Stomach (tissue), 8 donors: ENCODE measurements at regions not wholly inside any gene's neighbourhood (a gene's known extent, or its start where the extent isn't known, plus 50 kb on each side); places are given as distances from the start of the nearest gene placed in this dataset.
A peak's percentile ranks its signal among the peaks of the same experiment; 100 is the strongest.

Experiments used
- DNase-seq, 2 donors: peaks; one replicate each; pipeline versions ENCODE4 v3.0.0 to v3.0.0-alpha.2; 2013 to 2019
- H3K27ac ChIP-seq, 5 donors: fragments of 200-600 bp in 4 of 5; sonication (generic) in 4 of 5; one replicate each; pipeline ENCODE4 v1.5.1; 2013 to 2019; ENCODE audit warnings: mild to moderate bottlenecking in 1 of 5, moderate library complexity in 1 of 5
- H3K27me3 ChIP-seq, 3 donors: fragments of 200-600 bp; sonication (generic); one replicate each; pipeline ENCODE4 v1.5.1; 2017 to 2019; ENCODE audit warnings: mixed run types in 1 of 3
- H3K36me3 ChIP-seq, 4 donors: fragments of 200-600 bp; sonication (generic); 1 replicate in 3 of 4; 2 replicates in 1 of 4; pipeline ENCODE4 v1.5.1; 2016 to 2019
- H3K4me1 ChIP-seq, 4 donors: fragments of 200-600 bp; sonication (generic); one replicate each; pipeline ENCODE4 v1.5.1; 2016 to 2019
- H3K4me3 ChIP-seq, 4 donors: fragments of 200-600 bp; sonication (generic) in 3 of 4; one replicate each; pipeline ENCODE4 v1.5.1; 2016 to 2019; ENCODE audit warnings: mild to moderate bottlenecking in 1 of 4
- H3K9me3 ChIP-seq, 4 donors: fragments of 200-600 bp; sonication (generic); one replicate each; pipeline ENCODE4 v1.5.1; 2016 to 2019
- CTCF ChIP-seq, 7 experiments: fragments of 450-650 bp in 4 of 7; fragments of 200-600 bp in 3 of 7; sonication (generic) in 3 of 7; IDR thresholded peaks; one replicate each; pipeline ENCODE4 v1.5.1; 2016 to 2019; ENCODE audit warnings: antibody characterized with exemption in 7 of 7, control low read depth in 2 of 7, mild to moderate bottlenecking in 1 of 7
- EP300 ChIP-seq: sonication (generic); formaldehyde crosslinking; IDR thresholded peaks from one replicate; pipeline ENCODE4 v1.6.1; 2017; ENCODE audit warnings: antibody characterized with exemption
- POLR2A ChIP-seq, 4 donors: fragments of 450-650 bp; IDR thresholded peaks; one replicate each; pipeline ENCODE4 v1.6.1; 2016; ENCODE audit warnings: antibody characterized with exemption in 4 of 4, control low read depth in 2 of 4, mild to moderate bottlenecking in 1 of 4, moderate library complexity in 1 of 4
- POLR2AphosphoS5 ChIP-seq, 3 donors: sonication (generic); formaldehyde crosslinking; IDR thresholded peaks; one replicate each; pipeline ENCODE4 v1.6.1; 2016; ENCODE audit warnings: antibody characterized with exemption in 3 of 3
- WGBS, 5 donors: extraction: QIAGEN DNeasy Blood & Tissue Kit in 3 of 5; methylation state at CpG; one replicate each; pipeline versions ENCODE4 v1.1.5 to v1.1.7; 2013 to 2018; 5-methylcytosine and 5-hydroxymethylcytosine counted together
- intact Hi-C: fragments of 100-400 bp; cut with DNase I; formaldehyde crosslinking; loops from one replicate; pipeline ENCODE4 v1.15.1; 2023; ENCODE audit warnings: low total_unique reads
- donor health status: healthy with polysubstance abuse.
- donor health status: Bipolar disorder and iron deficiency.
- donor health status: healthy.

DNA sequence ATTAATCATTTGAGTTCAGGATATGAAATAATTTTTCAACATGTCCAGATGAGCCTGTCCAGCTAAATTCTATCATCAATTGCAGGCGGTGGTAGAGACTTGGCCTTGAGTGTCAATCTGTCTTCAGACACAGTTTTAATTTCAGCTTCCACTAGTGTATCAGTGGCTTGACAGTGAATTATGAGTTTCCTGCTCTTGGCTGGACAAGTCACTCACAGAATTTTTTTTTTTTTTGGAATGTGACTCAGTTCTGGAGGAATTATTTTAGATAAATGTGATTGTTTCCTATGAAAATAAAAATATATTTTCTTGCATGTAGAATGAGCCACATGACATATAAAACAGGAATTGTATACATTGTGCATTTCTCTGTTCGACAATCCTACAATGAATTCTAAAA lies 319.9 kb upstream of the AKR1E2 start:
- 83 to 96% (median 94%) methylated on average over 2 of the region's 2 CpGs for WGBS, 5 donors
- H3K27ac ChIP-seq, result no peak overlapping the region
- H3K9me3 ChIP-seq, result no peaks in the 10 kb centered on the region
- intact Hi-C loops, result no loop called here
- TF ChIP-seq POLR2A (IDR thresholded peaks at IDR 0.05) (no peak), EP300 (no peak), CTCF (IDR thresholded peaks at IDR 0.05) (no peak), POLR2AphosphoS5 (IDR thresholded peaks at IDR 0.05) (no peak)
- H3K27me3 ChIP-seq, result no peaks in the 10 kb centered on the region
- no peaks in the 10 kb centered on the region for H3K36me3 ChIP-seq
- no peak overlapping the region for H3K4me3 ChIP-seq
- no peak for DNase-seq
- peaks cover 0 to 3% (median under 1%) of the 10 kb centered on the region in 4 donors for H3K4me1 ChIP-seq

- DNase-seq, result no peak
- no peak overlapping the region for H3K27ac ChIP-seq
- intact Hi-C loops, result no loop called here
- WGBS, 5 donors, result 81 to 86% (median 86%) methylated on average over 5 of the region's 5 CpGs
- peaks cover 0 to 6% (median 3%) of the 10 kb centered on the region in 4 donors for H3K4me1 ChIP-seq
- H3K27me3 ChIP-seq, result no peaks in the 10 kb centered on the region
- H3K4me3 ChIP-seq, result no peak overlapping the region
- H3K9me3 ChIP-seq, result no peaks in the 10 kb centered on the region
- H3K36me3 ChIP-seq, result no peaks in the 10 kb centered on the region
- no peak for TF ChIP-seq POLR2AphosphoS5 (IDR thresholded peaks at IDR 0.05)
- TF ChIP-seq EP300, result no peak
- TF ChIP-seq POLR2A (IDR thresholded peaks at IDR 0.05), result no peak
- no peak for TF ChIP-seq CTCF (IDR thresholded peaks at IDR 0.05)
These were observed 321.5 kb upstream of the AKR1E2 start for GRCh38 chr10:4504550-4504949.

GRCh38 chr10:4503076-4503475 lies 322.9 kb upstream of the AKR1E2 start:
- intact Hi-C loops, result no loop called here
- peaks cover 0 to 20% (median 13%) of the 10 kb centered on the region in 4 donors for H3K4me1 ChIP-seq
- no peaks in the 10 kb centered on the region for H3K9me3 ChIP-seq
- no peaks in the 10 kb centered on the region for H3K27me3 ChIP-seq
- DNase-seq, result no peak
- H3K4me3 ChIP-seq, result no peak overlapping the region
- no peak for TF ChIP-seq POLR2A (IDR thresholded peaks at IDR 0.05)
- no peaks in the 10 kb centered on the region for H3K36me3 ChIP-seq
- 95 to 99% (median 97%) methylated on average over 2 of the region's 2 CpGs for WGBS, 5 donors
- H3K27ac ChIP-seq, result no peak overlapping the region

DNA sequence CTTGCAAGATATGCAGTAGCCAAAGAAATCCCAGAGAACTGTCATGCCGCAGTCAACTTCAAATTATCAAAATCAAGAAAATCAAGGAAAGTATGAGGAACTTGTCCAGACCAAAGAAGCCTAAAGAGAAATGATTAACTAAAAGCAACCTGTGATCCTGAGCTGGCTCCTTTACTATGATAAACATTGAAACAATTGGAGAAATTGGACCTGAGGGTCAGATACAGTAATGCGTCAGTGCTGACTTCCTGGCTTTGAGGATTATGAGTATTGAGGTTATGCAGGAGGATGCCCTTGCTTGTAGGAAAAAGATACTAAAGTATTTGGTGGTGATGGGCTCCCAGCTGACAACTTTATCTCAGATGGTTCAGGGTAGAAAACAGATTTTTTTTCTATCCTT lies 324.7 kb upstream of the AKR1E2 start:
- 42 to 59% (median 53%) methylated on average over 2 of the region's 2 CpGs for WGBS, 5 donors
- intact Hi-C loops, result no loop called here

More for the DNA sequence above, 324.7 kb upstream of the AKR1E2 start:
- TF ChIP-seq EP300 (no peak), POLR2A (IDR thresholded peaks at IDR 0.05) (no peak), POLR2AphosphoS5 (IDR thresholded peaks at IDR 0.05) (no peak), CTCF (IDR thresholded peaks at IDR 0.05) (no peak)
- Histone ChIP-seq H3K36me3 (no peaks in the 10 kb centered on the region), H3K4me1 (peaks cover 0 to 21% (median 15%) of the 10 kb centered on the region in 4 donors), H3K9me3 (no peaks in the 10 kb centered on the region), H3K27me3 (no peaks in the 10 kb centered on the region), H3K4me3 (no peak overlapping the region), H3K27ac (no peak overlapping the region)
- DNase-seq, result peak in 1 of 2 donors; percentile 37
